Upper lobe of left lung (tissue), 4 donors: ENCODE measurements at regions not wholly inside any gene's neighbourhood (a gene's known extent, or its start where the extent isn't known, plus 50 kb on each side); places are given as distances from the start of the nearest gene placed in this dataset.

Experiments
- CTCF ChIP-seq, 6 experiments: fragments of 450-650 bp in 4 of 6; fragments of 200-600 bp in 2 of 6; sonication (generic) in 2 of 6; IDR thresholded peaks; one replicate each; pipeline ENCODE4 v1.5.1; 2016 to 2019; ENCODE audit warnings: antibody characterized with exemption in 6 of 6
- POLR2A ChIP-seq, 4 donors: fragments of 450-650 bp; IDR thresholded peaks; one replicate each; pipeline ENCODE4 v1.5.1; 2016 to 2017; ENCODE audit warnings: antibody characterized with exemption in 4 of 4, mild to moderate bottlenecking in 2 of 4
- POLR2AphosphoS5 ChIP-seq, 2 donors: sonication (generic); formaldehyde crosslinking; IDR thresholded peaks; one replicate each; pipeline ENCODE4 v1.5.1; 2017; ENCODE audit warnings: antibody characterized with exemption in 2 of 2

- TF ChIP-seq POLR2A (IDR thresholded peaks at IDR 0.05) (no peak), CTCF (IDR thresholded peaks at IDR 0.05) (no peak), POLR2AphosphoS5 (IDR thresholded peaks at IDR 0.05) (no peak)
These were observed 121.6 kb upstream of the THRB start for GRCh38 chr3:24616110-24616829.
